WTC11 (cell line): ENCODE measurements at regions not wholly inside any gene's neighbourhood (a gene's known extent, or its start where the extent isn't known, plus 50 kb on each side); places are given as distances from the start of the nearest gene placed in this dataset.

Source experiments
- ATF2 ChIP-seq: sonication (generic); formaldehyde crosslinking; IDR thresholded peaks from 2 replicates; pipeline ENCODE4 v1.8.1; 2022; ENCODE audit warnings: low read depth, missing genetic modification reagents, borderline replicate concordance
- NFYB ChIP-seq: sonication (generic); formaldehyde crosslinking; conservative IDR thresholded peaks from 2 replicates; pipeline ENCODE4 v1.8.0; 2022; ENCODE audit warnings: low read depth, missing genetic modification reagents
- SMAD3 ChIP-seq: sonication (generic); formaldehyde crosslinking; IDR thresholded peaks from 2 replicates; pipeline ENCODE4 v1.8.0; 2022; ENCODE audit warnings: missing genetic modification reagents, mild to moderate bottlenecking, borderline replicate concordance
- ZBTB43 ChIP-seq: sonication (generic); formaldehyde crosslinking; IDR thresholded peaks from 2 replicates; pipeline ENCODE4 v1.8.1; 2023; ENCODE audit warnings: mild to moderate bottlenecking, missing genetic modification reagents
- ZNF121 ChIP-seq: sonication (generic); formaldehyde crosslinking; IDR thresholded peaks from 2 replicates; pipeline ENCODE4 v1.8.0; 2023; ENCODE audit warnings: missing genetic modification reagents
- TF ChIP-seq, protein P1 (sequence below): sonication (generic); formaldehyde crosslinking; IDR thresholded peaks from 2 replicates; pipeline ENCODE4 v1.8.0; 2022; ENCODE audit warnings: mild to moderate bottlenecking, missing genetic modification reagents
- TF ChIP-seq, protein P2 (sequence below): fragments of 250-450 bp; sonication (Bioruptor Pico); IDR thresholded peaks from 2 replicates; pipeline ENCODE4 v2.1.2; 2022; ENCODE audit warnings: mild to moderate bottlenecking, moderate library complexity
- TF ChIP-seq, protein P3 (sequence below): fragments of 200-600 bp; IDR thresholded peaks from 2 replicates; pipeline ENCODE4 v1.8.0; 2022; ENCODE audit warnings: antibody characterized with exemption

- TF ChIP-seq ZNF121 (CRISPR knock-in tag) (no peak), SMAD3 (CRISPR knock-in tag) (no peak), ATF2 (no peak), NFYB (CRISPR knock-in tag) (no peak), ZBTB43 (CRISPR knock-in tag) (no peak)
- TF ChIP-seq, protein P1, sequence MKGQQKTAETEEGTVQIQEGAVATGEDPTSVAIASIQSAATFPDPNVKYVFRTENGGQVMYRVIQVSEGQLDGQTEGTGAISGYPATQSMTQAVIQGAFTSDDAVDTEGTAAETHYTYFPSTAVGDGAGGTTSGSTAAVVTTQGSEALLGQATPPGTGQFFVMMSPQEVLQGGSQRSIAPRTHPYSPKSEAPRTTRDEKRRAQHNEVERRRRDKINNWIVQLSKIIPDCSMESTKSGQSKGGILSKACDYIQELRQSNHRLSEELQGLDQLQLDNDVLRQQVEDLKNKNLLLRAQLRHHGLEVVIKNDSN: no peak
- TF ChIP-seq, protein P2, sequence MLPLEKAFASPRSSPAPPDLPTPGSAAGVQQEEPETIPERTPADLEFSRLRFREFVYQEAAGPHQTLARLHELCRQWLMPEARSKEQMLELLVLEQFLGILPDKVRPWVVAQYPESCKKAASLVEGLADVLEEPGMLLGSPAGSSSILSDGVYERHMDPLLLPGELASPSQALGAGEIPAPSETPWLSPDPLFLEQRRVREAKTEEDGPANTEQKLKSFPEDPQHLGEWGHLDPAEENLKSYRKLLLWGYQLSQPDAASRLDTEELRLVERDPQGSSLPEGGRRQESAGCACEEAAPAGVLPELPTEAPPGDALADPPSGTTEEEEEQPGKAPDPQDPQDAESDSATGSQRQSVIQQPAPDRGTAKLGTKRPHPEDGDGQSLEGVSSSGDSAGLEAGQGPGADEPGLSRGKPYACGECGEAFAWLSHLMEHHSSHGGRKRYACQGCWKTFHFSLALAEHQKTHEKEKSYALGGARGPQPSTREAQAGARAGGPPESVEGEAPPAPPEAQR: no peak
- TF ChIP-seq, protein P3, sequence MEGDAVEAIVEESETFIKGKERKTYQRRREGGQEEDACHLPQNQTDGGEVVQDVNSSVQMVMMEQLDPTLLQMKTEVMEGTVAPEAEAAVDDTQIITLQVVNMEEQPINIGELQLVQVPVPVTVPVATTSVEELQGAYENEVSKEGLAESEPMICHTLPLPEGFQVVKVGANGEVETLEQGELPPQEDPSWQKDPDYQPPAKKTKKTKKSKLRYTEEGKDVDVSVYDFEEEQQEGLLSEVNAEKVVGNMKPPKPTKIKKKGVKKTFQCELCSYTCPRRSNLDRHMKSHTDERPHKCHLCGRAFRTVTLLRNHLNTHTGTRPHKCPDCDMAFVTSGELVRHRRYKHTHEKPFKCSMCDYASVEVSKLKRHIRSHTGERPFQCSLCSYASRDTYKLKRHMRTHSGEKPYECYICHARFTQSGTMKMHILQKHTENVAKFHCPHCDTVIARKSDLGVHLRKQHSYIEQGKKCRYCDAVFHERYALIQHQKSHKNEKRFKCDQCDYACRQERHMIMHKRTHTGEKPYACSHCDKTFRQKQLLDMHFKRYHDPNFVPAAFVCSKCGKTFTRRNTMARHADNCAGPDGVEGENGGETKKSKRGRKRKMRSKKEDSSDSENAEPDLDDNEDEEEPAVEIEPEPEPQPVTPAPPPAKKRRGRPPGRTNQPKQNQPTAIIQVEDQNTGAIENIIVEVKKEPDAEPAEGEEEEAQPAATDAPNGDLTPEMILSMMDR: no peak
Measured at GRCh38 chr21:17708522-17709265, 96.0 kb upstream of the BTG3 start.
